ENCODE measurements at regions not wholly inside any gene's neighbourhood (a gene's known extent, or its start where the extent isn't known, plus 50 kb on each side); places are given as distances from the start of the nearest gene placed in this dataset.

DNA sequence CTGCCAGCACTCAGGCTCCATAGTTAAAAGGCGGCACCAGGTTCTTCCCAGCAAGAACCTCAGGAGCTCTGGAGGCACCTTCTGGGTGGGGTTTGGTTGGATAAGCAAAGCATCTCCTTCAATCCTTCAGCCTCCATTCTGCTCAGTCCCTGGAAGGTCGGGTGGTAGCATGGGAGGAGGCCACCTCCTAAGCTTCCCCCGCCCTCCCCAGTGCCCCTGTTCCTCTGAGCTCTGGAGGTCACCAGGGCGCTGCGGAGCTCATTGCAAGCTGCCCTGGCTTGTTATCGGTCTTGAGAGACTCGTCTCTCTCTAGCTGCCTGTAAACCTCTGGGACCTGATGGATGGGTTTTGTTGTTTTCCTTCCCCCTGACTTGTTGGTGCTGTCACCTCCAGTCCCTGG is 124.8 kb downstream of the RPLP1 start:
- no peak for DNase-seq (ENCODE audit: low spot score)

DNA sequence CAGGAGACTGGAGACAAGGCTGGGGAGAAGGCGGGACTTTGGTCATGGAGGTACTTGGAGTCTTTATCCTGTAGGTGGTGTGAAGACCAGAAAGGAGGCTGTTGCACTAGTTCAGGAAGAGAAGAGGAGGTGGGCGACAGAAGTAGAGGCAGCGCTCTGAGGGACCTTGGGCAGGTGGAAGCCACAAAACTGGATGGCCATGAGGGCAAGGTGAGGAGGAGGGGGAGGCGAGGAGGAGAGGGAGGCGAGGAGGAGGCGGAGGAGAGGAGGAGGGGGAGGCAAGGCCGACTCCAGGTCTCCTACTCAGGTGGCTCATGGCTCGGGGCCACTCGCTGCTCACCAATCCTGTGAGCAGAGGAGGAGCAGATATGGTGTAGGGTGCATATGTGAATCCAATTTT is 125.6 kb downstream of the RPLP1 start:
- no peak for DNase-seq (ENCODE audit: low spot score)

DNA sequence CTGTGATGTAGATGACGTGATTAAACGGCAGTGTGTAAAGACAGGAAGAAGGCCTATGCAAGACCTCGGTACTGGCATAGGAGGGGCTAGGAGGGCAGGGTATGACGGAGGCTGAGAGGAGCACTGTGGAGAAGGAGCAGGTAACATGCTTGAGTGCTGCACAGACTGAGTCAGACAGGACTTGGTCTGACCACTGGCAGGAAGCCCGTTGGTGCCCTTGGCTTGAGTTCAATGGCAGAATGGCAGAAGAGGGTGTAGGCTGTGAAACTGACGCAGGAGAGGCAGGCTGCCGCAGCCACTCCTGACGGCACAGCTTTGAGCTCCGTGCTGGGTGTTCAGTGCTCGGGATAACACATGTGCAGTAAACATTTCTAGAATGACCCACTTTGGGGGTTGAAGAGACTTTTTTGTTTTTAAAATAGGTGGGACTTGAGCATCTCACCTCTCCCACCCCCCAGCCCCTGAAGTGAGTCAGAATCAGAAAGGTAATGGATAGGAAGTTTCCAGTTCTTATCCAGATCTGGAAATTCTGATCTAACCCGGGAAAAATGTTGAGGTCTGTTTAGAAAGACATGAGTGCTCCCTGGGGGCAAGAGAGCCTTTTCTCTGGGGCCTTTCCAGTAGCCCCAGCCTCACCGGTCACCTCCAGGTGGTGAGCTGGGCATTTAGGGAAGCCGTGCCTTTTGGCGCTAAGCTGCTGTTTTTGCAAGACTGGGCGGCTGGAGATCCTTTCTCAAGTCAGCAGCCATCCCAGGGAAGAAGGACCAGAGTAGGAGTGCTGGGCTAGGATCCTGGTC is 126.4 kb downstream of the RPLP1 start:
- no peak for DNase-seq (ENCODE audit: low spot score)

DNA sequence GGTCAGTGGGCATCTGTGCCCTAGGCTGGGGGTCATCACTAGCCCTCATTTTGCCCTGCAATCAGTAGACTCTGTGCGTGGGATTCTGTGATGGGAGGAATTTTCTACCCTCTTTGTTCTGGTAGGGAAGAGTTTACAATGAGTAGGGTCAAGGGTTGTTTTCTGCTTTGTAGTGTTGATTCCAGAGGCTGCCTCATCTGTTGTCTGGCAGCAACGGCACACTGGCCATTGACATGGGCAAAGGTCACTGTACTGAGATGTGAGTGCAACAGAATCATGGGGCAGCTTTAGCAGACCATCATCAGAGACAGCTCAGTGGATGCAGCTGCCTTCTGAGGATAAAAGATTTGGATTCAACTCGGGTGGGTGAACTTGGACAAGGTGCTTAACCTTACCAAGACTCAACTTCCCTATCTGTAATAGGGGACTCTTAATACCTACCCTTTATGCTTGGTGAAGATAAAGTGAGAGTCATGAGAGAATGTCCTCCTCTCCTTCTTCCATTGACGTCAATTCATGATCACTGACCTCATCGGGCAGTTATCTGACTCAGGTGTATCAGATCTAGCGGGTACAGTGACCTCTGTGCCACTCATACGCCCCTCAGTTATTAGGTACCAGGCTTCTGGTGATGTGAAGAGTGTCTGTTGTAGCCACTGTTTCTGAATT is 127.5 kb downstream of the RPLP1 start:
- no peak for DNase-seq (ENCODE audit: low spot score)

DNA sequence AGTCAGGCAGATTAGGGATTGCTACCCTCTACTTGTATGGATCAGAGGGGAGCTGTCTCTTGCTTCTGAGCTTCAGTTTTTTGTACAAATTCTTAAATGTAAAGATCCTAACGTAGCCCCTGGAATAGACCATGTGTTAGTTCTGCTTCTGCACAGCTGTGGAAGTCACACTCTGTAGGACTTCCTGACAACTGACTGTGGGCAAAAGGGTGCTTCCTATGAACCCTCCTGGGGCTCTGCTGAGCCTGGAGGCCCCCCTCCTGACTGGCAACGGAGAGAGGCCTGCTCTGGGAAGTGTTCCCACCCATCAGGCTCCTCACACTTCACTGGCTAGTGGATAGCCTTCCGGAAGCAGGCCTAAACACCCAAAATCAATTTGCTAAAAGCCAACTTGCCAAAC is 131.0 kb downstream of the RPLP1 start:
- DNase-seq (ENCODE audit: low spot score), result no peak

DNA sequence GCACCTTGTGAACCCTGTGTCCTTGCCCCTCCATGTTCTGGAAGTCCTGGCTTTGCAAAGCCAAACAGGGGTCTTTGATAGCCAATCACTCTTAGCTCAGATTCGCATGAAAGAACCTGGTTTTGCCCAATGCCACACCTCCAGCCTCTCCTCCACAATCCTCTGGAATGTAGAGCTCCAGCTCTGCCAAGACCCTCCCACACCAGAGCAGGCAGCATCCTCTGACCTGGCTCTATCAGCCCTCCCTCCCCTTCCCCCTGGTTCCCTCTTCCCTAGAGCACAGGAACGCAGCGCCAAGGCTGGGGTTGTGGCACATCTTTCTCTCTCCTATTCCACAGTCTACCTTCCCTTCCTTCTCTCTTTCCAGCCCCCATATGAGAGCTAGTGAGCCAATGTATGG is 133.3 kb downstream of the RPLP1 start:
- no peak for DNase-seq (ENCODE audit: low spot score)

DNA sequence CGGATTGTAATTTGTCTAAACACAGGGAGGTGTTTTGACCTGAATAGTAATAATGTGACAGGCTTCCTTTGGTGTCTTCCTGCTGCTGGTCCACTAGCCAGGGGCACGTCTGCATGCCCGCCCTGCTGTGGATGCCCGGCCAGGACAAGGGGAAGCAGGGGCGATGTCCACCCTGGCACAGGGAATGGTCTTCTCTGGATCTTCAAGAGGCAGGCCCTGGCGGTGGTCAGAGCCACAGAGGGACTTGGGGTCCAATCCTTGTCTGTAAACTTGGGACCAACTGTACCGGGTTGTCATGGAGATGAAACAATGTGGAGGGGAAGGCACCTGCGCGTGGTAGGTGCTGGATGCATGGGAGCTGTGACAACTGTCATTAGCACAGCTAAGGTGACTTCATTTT is 134.1 kb downstream of the RPLP1 start:
- no peak for DNase-seq (ENCODE audit: low spot score)

DNA sequence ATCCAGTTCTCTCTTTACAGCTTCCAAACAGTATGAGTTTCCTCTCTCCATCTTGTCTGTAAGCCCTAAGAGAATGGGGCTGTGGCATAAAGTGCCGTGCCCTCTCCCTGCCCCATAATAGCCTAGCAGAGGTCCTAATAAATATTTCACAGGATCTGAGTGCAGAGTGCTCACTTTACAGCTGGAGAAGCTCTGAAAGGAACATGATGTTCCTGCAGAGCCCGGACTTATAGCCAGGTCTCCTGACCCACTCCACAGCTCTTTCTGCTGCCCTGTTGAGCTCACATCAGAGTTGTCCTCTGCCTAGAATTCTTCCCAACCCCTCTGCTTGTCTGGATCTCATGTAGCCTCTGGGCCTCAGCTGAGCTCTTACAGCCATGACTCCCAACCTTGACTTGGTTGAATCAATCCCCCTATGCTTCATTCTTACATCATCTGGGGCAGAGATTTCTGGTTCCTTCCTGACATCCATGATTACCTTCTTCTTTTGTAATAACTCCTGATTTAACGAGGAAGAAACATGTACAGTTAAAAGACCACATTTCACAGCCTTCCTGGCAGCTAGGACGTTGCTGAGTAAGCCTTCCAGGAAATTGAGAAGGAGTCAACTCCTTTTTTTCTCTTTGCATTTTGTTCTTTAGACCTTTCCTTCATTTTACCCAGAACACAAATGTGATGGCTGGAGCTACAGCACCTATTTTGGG is 135.3 kb downstream of the RPLP1 start:
- no peak for DNase-seq (ENCODE audit: low spot score)

DNA sequence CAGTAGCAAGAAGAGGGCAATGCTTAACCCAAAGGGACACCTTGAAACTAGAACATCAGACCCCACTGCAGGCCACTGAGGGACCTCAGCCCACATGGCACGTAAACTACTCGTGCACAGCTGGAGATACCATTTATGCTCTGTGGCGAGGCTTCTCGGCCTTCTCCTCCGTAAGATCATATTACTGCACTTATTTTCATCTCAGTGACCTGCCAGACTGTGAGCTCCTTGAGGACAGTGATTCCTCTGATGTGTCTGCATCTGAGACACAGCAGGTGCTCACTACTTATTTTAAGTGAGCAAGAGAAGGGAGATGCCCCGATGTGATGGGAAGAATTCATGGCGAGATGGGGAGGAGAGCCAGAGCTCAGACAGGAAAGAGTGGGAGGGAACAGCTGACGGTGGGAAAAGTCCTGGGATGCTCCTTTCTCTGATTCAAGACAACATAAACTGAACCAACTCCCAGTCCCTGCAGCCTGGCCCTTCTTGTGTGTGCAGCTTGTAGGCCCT is 137.6 kb downstream of the RPLP1 start:
- no peak for DNase-seq (ENCODE audit: low spot score)

DNA sequence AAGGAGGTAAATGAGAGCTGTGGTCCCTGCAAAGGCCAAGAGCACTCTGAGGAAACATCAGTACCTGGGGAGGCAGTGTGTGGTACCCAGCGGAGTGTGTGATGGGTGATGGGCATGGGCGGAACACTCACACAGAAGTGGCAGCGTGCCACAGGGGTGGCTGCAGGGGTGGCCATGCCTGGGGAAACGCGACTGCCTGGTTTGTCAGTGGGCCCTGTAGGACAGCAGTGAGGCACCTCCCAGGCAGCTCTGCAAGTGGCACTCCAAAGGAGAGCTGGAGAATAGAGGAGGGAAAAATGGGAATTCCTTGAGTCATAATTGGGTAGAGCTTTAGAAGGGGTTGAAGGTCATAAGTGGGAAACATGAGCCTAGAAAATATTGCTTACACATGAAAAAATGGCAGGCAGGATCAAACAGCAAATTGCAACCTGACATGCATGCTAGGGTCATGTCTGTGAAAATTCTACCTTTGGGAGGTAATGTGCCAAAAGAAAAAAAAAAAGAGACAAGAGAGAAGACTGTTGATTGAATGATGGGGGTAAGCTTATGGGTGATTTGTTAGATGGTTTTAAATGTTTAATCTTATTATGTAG is 138.4 kb downstream of the RPLP1 start:
- no peak for DNase-seq (ENCODE audit: low spot score)

DNA sequence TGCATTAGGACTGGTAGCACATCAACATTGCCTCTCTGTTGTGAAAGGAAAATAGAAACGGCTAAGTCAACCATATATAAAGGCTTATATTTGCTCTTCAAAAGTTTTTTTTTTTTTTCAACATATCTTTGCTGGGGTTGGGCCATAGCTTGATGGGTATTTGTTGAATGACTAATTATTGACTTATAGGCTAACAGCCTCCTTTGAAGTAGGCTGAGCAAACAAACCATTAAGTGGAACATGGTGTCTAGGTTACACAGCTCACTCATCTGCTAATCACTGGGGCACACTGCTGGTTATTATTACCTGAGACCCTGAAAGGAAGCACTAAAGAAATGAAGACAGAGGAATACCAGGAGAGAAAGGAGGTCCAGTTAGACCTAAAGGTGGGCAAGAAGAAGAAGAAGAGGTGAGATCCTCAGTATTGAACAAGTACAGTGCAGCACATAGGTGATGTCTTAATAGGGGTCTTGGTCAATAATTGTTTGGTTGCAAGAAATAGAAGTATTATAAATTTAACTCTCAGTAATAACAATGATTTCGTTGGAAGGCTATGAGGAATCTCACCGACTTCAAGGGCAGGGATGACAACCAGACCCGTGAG is 139.4 kb downstream of the RPLP1 start:
- DNase-seq (ENCODE audit: low spot score), result no peak

DNA sequence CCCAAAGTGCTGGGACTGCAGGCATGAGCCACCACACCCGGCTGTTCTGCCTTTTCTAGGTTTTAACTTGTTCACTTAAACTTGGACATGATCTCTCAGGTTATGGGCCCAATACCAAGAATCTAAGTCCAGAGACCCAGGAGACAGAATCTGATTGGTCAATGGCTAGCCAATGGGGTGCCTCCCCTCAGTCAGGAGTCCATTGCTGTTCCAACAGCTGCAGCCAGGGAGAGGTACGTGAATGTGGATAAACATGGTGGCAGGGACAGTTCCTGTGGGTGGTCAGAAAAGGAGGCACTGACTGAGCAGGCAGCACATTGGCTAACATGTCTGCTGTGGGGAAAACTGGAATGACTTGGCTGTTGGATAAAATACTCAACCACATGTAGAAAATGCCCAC is 140.3 kb downstream of the RPLP1 start:
- no peak for DNase-seq (ENCODE audit: low spot score)

DNA sequence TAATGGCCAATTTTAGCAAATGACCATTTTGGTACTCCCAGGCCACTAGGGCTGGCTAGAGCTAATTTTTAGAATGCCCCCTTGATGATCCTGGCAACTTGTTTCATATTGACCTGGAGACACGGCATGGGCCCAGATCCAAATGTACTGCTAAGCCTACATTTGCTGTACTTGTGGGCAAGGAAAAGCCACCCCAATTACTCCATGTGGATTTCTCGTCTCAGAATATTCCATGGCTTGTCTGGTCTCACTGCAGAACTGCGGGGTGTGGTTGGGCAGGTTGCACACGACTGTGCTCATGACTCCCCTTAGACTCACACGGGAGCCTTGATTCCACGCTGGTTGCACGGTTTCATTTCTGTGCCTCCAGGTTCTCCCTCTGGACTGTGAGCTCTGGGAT is 140.9 kb downstream of the RPLP1 start:
- no peak for DNase-seq (ENCODE audit: low spot score)

DNA sequence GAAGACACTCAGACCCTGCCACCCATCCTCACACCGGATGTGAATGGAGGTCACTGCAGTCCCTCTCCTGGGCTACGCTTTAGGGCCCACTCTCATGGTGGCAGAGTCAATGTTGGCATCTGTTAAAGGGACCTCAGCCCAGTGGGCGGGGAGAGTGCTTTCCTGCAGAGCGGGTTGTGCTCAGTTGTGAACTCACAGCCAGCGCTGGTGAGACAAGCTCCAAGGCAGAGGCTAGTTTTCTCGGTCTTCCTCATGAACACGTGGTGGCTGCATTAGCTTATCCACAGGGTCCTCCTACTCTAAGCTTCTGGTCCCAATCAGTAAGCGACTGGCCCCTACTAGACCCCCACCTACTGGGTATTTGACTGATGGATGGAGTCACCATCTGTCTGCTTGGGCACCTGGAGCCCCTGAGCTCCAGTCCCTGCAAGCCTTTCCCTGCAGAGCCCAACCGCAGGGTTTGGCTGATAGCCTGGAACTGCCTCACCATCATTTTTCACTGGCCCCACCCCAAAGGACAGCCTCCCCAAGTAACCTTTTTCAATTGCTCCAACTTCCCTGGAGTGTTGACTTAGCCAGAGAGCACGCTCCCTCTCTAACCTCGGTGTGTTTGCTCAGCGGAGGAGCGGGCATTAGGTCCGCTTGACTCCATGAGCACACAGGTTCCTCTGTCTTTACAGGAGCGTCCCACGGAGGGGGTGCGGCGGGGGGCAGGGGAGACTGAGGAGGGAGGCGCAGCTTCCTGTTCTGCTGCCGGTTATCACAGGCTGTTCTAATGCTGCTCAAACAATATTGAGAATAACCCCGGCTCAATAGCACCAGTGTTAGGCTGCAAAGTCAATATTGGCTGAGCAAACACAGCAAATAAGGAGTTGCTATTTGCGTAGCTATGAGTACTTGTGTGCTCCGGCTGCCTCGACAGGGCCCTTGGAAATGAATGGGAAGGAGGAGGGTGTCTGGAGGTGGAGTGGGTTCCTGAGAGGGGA is 141.7 kb downstream of the RPLP1 start:
- DNase-seq (ENCODE audit: low spot score), result no peak

DNA sequence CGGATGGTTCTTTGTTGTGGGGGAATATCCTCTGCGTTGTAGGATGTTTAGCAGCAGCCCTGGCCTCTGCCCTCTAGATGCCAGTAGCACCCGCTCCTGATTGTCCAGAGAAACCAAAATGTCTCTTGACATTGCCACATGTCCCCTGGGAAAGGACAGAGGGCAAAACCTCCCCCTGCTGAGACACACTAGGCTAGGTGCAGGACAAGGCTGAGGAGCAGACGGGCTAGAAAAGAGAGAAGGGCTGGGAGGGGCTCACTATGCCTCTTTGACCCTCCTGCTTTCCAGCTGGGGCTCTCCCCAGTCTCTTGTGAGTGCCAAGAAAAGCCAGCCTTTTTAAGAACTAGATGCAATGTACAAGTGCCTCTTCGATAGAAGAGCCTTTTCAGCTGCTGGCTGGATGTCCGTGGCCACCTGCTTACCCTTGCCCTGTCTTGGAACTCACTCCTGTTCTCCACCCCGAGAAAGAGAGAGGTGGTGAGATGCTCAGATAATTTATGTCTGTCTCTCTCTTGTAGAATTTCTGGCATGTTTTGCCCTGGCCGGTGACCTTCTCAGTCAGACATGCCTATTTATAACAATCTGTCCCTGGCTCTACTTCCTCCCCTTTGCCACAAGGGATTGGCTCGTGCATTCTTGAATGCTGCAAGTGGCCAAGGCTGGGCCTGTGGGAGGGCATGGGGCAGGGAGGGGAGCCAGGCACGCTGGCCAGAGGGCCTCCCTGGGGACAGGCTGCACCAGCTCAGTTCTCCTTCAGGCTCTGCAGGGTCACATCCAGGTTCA is 142.6 kb downstream of the RPLP1 start:
- DNase-seq (ENCODE audit: low spot score), result no peak

DNA sequence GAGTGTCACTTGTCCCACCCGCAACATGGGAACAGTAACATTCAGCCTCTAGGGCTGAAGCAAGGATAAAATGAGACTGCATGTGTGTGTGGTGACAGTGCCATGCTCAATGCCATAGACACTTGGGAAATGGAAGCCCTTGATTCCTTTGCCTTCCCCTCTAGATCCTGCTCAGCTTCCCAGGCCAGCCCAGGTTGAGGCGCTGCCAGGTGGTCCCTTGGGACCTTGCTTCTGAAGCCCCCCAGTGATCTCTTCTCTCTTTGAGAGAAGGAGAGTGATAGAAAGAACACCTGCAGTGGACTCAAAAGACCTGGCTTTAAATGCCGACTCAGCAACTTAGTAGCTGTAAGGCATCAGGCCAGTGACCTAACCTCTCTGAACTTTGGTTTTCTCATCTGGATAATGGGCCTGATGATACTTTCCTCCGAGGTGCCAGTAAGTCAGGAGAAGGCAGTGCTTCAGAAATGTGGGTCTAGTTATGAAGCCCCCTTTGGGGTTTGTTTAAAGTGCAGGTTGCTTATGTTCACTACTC is 144.5 kb downstream of the RPLP1 start:
- DNase-seq (ENCODE audit: low spot score), result no peak

DNA sequence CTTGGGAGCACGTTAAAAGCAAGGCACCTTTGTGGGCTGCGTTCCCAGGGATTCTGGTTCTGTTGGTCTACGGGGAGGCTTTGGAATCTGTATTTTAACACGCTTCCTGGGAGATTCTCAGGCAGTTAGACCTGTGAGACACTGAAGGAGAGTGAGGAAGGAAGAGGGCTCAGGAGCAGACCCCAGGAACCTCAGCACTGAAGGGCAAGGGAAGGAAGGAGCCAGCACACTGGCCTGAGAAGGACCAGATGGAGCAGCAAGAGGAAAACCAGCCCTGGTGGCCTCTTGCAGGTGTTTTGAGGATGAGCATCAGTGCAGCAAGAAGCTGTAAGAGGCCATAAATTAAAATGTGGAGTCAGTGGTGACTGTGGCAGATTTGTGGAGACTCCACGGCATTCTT is 146.7 kb downstream of the RPLP1 start:
- DNase-seq (ENCODE audit: low spot score), result no peak

DNA sequence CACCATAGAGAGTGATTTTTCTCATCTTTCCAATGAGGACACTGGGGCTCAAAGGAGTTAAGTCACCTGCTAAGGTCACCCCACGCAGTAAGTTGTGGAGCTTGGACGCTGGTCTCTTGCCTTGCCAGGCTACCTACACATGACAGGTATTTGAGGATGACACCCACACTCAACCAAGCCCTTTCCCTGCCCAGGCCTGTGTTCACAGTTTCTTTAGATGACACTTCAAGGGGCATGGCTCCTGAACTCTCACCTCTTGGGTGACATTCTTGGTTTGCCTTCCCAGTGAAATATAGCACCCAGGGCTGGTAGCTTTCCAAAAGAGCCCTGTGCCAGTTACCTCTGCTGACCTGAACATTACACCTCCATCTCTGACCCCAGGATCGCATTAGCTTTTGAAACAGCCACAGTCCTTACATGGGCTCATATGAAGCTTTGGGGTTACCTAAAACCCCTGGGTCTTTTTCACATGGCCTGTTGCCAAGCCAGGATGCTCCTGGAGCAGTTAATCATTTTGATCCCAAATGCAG is 148.0 kb downstream of the RPLP1 start:
- no peak for DNase-seq (ENCODE audit: low spot score)

DNA sequence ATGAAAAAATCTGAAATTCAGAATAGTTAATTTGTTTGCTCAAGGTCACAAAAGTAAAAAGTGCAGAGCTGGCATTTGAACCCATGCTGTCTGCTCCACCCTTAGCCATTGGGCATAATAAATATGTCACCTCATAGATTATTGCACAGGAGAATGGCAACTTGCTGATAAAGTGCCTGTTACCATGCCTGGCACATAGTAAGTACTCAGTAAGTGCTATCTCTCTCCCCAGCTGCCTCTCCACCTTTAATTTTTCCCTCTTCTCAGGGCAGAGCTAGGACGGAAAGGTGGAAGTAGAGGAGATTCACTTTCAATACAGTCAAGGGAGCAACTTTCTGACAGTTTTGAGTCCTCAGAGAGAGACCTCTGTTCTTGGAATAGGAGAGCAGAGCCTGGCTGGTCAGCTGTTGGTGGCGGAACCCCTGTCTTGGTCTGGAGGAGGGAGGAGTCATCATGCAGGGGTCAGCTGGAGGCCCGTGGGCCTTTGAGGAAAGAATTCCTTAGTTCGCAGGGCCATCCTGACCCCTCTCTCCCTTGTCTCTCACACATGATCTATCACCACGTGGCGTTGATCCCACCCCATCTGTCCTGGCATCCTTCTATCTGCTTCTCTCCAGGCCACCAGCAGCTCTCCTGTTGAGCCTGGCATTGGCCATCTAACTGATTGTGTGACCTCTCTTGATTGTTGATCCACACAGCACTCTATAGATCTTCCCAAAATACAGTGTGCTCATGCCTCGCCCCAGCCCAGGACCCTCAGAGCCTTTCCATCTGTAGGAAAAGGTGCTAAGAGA is 149.3 kb downstream of the RPLP1 start:
- DNase-seq (ENCODE audit: low spot score), result no peak

All from ecto neural progenitor cell (in vitro differentiated cells).